Pancreas (tissue), 10 donors: ENCODE measurements at regions not wholly inside any gene's neighbourhood (a gene's known extent, or its start where the extent isn't known, plus 50 kb on each side); places are given as distances from the start of the nearest gene placed in this dataset.

Experiments used
- ATAC-seq, 4 donors: fragments of 200-7000 bp; cut with Tn5 transposase; one replicate each; pipeline versions ENCODE4 v1.8.0 to v1.9.1; 2020; ENCODE audit warnings: mild to moderate bottlenecking in 4 of 4, moderate library complexity in 4 of 4
- DNase-seq, 6 donors: peaks; one replicate each; pipeline ENCODE4 v3.0.0-alpha.2; 2020
- FAIRE-seq: peaks from 2 replicates; lab custom pipeline; 2012; peaks lifted over from hg19 to GRCh38; lab: Jason Lieb, UNC
- H3K27ac ChIP-seq, 4 donors: fragments of 200-600 bp; sonication (generic); 1 replicate in 3 of 4; 2 replicates in 1 of 4; pipeline versions ENCODE4 v1.5.0 to v1.8.0; 2020
- H3K27me3 ChIP-seq, 4 donors: fragments of 200-600 bp; one replicate each; pipeline ENCODE4 v1.8.0; 2021
- H3K36me3 ChIP-seq, 3 donors: fragments of 200-600 bp; sonication (generic) in 1 of 3; one replicate each; pipeline versions ENCODE4 v1.5.0 to v1.8.0; 2020 to 2021
- H3K4me1 ChIP-seq, 3 donors: fragments of 200-600 bp; one replicate each; pipeline ENCODE4 v1.8.0; 2021
- H3K4me3 ChIP-seq, 4 donors: fragments of 200-600 bp; sonication (generic) in 2 of 4; one replicate each; pipeline versions ENCODE4 v1.5.0 to v1.8.0; 2020 to 2021
- H3K9me3 ChIP-seq, 4 donors: fragments of 200-600 bp; one replicate each; pipeline ENCODE4 v1.8.0; 2021
- WGBS, 2 donors: extraction: QIAGEN DNeasy Blood & Tissue Kit; methylation state at CpG; one replicate each; pipeline ENCODE4 v1.1.7; 2013; 5-methylcytosine and 5-hydroxymethylcytosine counted together
- intact Hi-C, 3 donors: fragments of 100-400 bp; cut with DNase I; formaldehyde crosslinking; loops; one replicate each; pipeline versions ENCODE4 v1.11.1 to v1.14.2; 2022
- TF ChIP-seq, protein P1 (sequence below), 4 donors: fragments of 200-600 bp; sonication (generic) in 3 of 4; IDR thresholded peaks; one replicate each; pipeline versions ENCODE4 v1.5.0 to v1.8.0; 2021; ENCODE audit warnings: antibody characterized with exemption in 4 of 4
- donor health status: healthy with polysubstance abuse.
- donor health status: DM: no; HTN: no; CAD: no; lungs with moderate emphysema.
- donor health status: DM: no; HTN: no; CAD: no.
- donor health status: control.
- donor health status: control.
- donor health status: Bipolar disorder and iron deficiency.
- donor health status: DM: yes; HTN: yes; CAD: no.
- donor health status: DM: no; HTN: no; CAD: no.
- donor health status: DM: no; HTN: no; CAD: no.
- donor health status: DM: yes; HTN: yes; CAD: no.

DNA sequence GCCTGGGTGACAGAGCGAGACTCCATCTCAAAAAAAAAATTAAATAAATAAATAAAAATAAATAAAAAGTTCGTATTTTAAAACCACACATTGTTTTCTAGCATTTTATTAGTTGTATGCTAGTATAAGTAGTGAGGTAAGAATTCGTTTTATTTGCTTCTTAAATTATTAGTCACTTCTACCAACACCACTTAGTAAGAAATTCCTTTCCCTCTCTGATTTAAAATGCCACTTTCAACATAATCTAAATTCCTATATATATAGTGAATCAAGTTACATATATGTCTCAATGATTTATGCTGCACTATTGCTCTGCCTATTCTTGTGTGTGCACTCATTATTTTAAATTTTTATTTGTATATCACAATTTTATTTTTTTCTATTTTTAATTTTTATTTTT, 72.1 kb downstream of the MAGEC1 start:
- 51 to 57% methylated on average over 3 of the region's 3 CpGs for WGBS, 2 donors
- H3K27me3 ChIP-seq: peaks cover 0 to 4% (median 0%) of the 10 kb centered on the region in 4 donors
- H3K27ac ChIP-seq: no peak overlapping the region
- no peaks in the 10 kb centered on the region for H3K4me1 ChIP-seq
- intact Hi-C loops: no loop called here
- TF ChIP-seq, protein P1, sequence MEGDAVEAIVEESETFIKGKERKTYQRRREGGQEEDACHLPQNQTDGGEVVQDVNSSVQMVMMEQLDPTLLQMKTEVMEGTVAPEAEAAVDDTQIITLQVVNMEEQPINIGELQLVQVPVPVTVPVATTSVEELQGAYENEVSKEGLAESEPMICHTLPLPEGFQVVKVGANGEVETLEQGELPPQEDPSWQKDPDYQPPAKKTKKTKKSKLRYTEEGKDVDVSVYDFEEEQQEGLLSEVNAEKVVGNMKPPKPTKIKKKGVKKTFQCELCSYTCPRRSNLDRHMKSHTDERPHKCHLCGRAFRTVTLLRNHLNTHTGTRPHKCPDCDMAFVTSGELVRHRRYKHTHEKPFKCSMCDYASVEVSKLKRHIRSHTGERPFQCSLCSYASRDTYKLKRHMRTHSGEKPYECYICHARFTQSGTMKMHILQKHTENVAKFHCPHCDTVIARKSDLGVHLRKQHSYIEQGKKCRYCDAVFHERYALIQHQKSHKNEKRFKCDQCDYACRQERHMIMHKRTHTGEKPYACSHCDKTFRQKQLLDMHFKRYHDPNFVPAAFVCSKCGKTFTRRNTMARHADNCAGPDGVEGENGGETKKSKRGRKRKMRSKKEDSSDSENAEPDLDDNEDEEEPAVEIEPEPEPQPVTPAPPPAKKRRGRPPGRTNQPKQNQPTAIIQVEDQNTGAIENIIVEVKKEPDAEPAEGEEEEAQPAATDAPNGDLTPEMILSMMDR (IDR thresholded peaks at IDR 0.05): no peak
- no peak overlapping the region for H3K4me3 ChIP-seq
- DNase-seq (no peak), FAIRE-seq (no peak), ATAC-seq (no peak)
- no peaks in the 10 kb centered on the region for H3K36me3 ChIP-seq
- H3K9me3 ChIP-seq: no peaks in the 10 kb centered on the region

DNA sequence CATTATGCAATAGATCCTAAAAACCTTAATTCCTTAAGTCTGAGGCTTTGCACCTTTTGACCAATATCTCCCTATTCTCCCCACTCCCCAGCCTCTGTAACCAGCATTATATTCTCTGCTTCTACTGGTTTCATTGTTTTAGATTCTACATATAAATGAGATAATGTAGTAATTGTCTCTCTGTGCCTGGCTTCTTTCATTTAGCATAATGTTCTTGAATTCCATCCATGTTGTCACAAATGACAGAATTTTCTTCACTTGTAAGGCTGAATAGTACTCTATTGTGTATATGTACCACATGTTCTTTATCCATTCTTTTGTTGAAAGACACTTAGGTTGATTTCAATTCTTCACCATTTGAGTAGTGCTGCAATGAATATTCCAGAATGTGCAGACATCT, 66.0 kb downstream of the MAGEC1 start:
- Histone ChIP-seq H3K27ac (no peak overlapping the region), H3K36me3 (no peaks in the 10 kb centered on the region), H3K4me3 (no peak overlapping the region), H3K4me1 (no peaks in the 10 kb centered on the region), H3K27me3 (peaks cover 0 to 4% (median 0%) of the 10 kb centered on the region in 4 donors), H3K9me3 (no peaks in the 10 kb centered on the region)
- no peak for ATAC-seq
- intact Hi-C loops: no loop called here
- DNase-seq: no peak
- TF ChIP-seq, protein P1 (IDR thresholded peaks at IDR 0.05): no peak
- FAIRE-seq: no peak

DNA sequence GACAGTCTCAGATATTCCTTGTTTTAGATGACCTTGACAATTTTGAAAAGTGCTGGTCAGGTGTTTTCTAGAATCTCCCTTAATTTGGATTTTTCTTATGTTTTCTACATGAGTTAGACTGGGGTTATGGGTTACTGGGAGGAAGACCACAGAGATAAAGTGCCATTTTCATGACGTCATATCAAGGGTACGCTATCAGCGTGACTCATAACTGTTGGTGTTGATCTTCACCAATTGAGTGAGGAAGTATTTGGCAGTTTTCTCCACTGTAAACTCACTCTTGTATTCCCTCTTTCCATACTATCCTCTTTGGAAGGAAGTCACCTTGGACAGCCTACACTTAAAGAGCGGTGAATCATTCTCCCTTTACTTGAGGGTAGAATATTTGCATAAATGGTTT, 56.9 kb downstream of the MAGEC1 start:
- H3K27me3 ChIP-seq: peaks cover 0 to 3% (median 0%) of the 10 kb centered on the region in 4 donors
- intact Hi-C loops: no loop called here
- H3K27ac ChIP-seq: no peak overlapping the region
- TF ChIP-seq, protein P1 (IDR thresholded peaks at IDR 0.05): no peak
- ATAC-seq: no peak
- DNase-seq: no peak
- FAIRE-seq: no peak
- H3K4me1 ChIP-seq: no peaks in the 10 kb centered on the region
- no peaks in the 10 kb centered on the region for H3K36me3 ChIP-seq
- H3K9me3 ChIP-seq: no peaks in the 10 kb centered on the region
- H3K4me3 ChIP-seq: no peak overlapping the region
- 68 to 74% methylated on average over 4 of the region's 4 CpGs for WGBS, 2 donors
